HT-29 (cell line): ENCODE measurements at regions not wholly inside any gene's neighbourhood (a gene's known extent, or its start where the extent isn't known, plus 50 kb on each side); places are given as distances from the start of the nearest gene placed in this dataset.
"Not testable (repeated sequence)": the region's sequence is repeated elsewhere in the genome, so short reads cannot be mapped to it uniquely, and the experiment has no call there.

Source experiments
- DNase-seq: peaks from one replicate; pipeline ENCODE4 v3.0.0-alpha.2; 2015; ENCODE audit warnings: low spot score

- no peak for DNase-seq
Observed at GRCh38 chr7:123323689-123324088, 123.9 kb upstream of the SLC13A1 start.

- DNase-seq, result not testable (repeated sequence)
Observed at GRCh38 chr7:123321578-123321977, 121.8 kb upstream of the SLC13A1 start.

GRCh38 chr7:123319911-123320310 lies 120.1 kb upstream of the SLC13A1 start:
- DNase-seq, result no peak

- DNase-seq, result no peak
Observed at GRCh38 chr7:123314886-123315285, 115.1 kb upstream of the SLC13A1 start.

- no peak for DNase-seq
Observed at GRCh38 chr7:123308254-123308951, 108.6 kb upstream of the SLC13A1 start.

- no peak for DNase-seq
Observed at GRCh38 chr7:123305840-123306375, 106.1 kb upstream of the SLC13A1 start.

- no peak for DNase-seq
Observed at GRCh38 chr7:123303926-123304325, 104.2 kb upstream of the SLC13A1 start.

- no peak for DNase-seq
Observed at GRCh38 chr7:123296965-123297364, 97.2 kb upstream of the SLC13A1 start.

- DNase-seq, result no peak
Observed at GRCh38 chr7:123293710-123294109, 93.9 kb upstream of the SLC13A1 start.

- DNase-seq, result no peak
Observed at GRCh38 chr7:123292227-123292626, 92.5 kb upstream of the SLC13A1 start.

- no peak for DNase-seq
Observed at GRCh38 chr7:123289200-123289599, 89.4 kb upstream of the SLC13A1 start.

GRCh38 chr7:123285076-123285700 lies 85.4 kb upstream of the SLC13A1 start:
- DNase-seq, result no peak

- no peak for DNase-seq
Observed at GRCh38 chr7:123283373-123283772, 83.6 kb upstream of the SLC13A1 start.

- no peak for DNase-seq
Observed at GRCh38 chr7:123282181-123282580, 82.4 kb upstream of the SLC13A1 start.

- no peak for DNase-seq
Observed at GRCh38 chr7:123279949-123280348, 80.2 kb upstream of the SLC13A1 start.

GRCh38 chr7:123275036-123275753 lies 75.4 kb upstream of the SLC13A1 start:
- no peak for DNase-seq

GRCh38 chr7:123273185-123273584 lies 73.4 kb upstream of the SLC13A1 start:
- DNase-seq, result no peak

- DNase-seq, result no peak
Observed at GRCh38 chr7:123271856-123272255, 72.1 kb upstream of the SLC13A1 start.

- DNase-seq, result no peak
Observed at GRCh38 chr7:123271231-123271630, 71.5 kb upstream of the SLC13A1 start.

- DNase-seq, result no peak
Observed at GRCh38 chr7:123270570-123270969, 70.8 kb upstream of the SLC13A1 start.

- DNase-seq, result no peak
Observed at GRCh38 chr7:123265853-123266252, 66.1 kb upstream of the SLC13A1 start.

GRCh38 chr7:123264820-123265219 lies 65.1 kb upstream of the SLC13A1 start:
- DNase-seq, result not testable (repeated sequence)
